ENCODE measurements at regions not wholly inside any gene's neighbourhood (a gene's known extent, or its start where the extent isn't known, plus 50 kb on each side); places are given as distances from the start of the nearest gene placed in this dataset.

DNA sequence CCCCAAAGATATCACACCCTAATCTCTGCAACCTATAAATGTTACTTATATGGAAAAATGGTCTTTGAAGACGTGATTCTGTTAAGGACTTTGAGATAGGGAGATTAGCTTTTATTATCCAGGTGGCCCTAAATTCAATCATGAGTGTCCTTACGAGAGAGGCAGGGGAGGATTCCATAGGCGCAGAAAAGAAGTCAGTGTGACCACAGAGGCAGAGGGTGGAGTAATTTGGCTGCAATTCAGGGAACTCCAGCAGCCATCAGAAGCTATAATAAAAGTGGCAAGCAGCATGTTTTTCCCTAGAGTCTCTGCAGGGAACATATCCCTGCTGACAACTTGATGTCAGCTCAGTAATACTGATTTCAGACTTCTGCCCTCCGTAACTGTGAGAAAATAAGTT, 315.2 kb upstream of the ROBO2 start:
- DNase-seq = no peak

DNA sequence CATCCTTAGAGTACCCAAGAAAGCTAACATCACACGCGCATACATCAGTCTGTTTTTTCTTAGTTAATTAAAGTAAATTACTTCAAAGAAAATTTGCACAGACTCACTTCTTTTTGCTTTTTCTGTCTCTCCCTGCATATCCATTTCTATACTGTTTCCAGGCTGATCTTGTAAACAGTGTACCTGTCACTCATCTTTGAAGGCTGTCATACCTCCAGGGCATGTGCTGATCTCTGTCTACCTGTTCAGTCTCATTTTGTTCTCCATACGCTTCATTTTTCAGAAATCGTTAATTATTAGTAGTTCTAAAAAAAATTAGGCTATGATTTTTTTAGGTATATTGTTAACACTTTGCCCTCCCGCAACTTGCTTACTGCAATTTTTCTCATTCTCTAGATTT, 313.9 kb upstream of the ROBO2 start:
- DNase-seq = no peak

DNA sequence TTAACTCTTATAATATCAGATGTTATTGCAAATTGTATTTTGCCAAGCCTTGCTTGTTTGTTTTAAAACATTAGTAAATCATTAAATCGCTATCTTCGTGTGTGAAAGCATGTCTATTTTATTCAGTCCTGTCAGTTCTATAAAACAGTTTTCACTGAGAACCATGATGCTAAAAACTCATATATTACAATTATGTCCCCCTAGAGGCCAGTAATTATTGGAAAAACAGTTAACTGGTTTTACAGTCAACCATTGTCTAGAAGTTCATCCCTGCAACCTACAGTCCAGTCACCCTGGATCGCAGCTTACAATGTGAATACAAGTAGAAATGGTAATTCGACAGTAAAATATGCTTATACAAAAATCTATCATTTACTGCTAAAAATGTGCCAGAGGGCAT, 311.5 kb upstream of the ROBO2 start:
- no peak for DNase-seq

DNA sequence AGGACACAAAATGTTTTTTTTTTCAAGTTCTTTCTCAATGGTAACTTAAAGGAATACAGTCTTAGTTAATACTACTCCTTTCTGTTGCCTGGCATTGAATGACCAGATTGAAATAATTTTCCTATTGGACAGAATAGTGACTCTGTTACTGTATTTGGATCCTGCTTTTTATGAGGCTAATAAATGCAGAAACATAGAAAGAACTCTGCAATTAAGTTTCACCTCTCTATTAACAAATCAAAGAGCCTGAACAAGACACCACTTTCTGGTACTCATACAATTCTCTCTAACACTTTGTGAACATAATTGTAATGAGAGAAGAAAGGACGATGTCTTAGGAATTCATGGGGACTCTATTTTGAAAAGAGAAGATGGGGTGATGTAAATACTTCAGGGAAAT, 308.4 kb upstream of the ROBO2 start:
- DNase-seq = no peak

DNA sequence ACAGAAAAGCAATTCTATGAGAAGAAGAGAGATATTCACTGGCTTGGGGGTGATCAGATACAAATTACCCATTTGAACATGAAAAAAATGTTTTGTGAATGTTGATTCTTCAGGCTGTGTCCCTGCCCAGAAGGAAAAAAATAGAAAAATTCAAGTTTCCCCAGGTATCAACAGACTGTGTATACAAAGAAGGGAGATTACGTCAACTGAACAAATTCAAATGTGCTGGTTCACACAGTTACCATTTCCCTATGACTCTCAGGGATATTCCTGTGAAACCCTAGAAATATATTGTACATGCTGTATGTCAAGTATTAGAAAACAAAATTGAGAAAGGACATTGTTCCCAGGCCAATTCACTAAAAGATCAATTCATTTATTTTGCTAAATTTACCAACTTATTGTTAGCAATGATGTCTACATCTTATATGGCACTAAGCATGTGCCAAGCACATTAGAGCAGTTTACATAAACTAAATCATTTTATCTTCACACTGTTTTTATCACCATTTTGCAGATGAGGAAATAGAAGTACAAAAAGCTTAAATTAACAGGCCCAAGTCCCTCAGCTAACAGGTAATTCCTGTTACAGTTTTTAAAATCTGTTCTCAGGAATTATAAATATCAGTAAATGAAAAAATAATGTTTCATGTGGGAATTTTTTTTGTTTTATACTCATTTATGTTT, 306.7 kb upstream of the ROBO2 start:
- DNase-seq = no peak

DNA sequence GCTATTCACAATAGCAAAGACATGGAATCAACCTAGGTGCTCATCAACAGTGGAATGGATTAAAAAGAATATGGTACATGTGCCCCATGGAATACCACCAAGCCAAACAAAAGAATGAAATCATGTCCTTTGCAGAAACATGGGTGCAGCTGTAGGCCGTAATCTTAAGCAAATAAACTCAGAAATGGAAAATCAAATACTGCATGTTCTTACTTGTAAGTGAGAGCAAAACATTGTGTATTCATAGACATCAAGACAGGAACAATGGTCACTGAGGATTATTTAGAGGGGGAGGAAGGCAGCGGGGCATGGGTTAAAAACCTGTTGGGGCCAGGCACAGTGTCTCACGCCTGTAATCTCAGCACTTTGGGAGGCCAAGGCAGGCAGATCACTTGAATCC, 304.7 kb upstream of the ROBO2 start:
- no peak for DNase-seq

DNA sequence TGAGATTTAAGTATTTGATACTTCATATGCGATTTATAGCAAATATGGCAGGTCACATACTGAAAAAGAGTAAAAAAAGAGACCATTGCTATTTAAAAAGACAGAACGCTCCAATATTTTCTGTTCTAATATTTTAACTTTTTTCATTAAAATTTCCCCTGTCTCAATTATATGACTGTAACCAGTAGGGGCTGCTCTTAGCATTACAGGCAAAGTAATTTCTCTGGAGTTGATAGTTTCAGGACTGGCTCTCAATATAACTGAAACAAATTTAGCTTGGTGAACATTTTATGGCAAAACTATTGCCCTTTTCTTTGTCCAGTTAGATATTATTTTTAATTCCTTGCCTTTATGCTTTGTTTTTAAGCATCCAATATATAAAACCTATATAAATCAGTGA, 286.3 kb upstream of the ROBO2 start:
- no peak for DNase-seq

DNA sequence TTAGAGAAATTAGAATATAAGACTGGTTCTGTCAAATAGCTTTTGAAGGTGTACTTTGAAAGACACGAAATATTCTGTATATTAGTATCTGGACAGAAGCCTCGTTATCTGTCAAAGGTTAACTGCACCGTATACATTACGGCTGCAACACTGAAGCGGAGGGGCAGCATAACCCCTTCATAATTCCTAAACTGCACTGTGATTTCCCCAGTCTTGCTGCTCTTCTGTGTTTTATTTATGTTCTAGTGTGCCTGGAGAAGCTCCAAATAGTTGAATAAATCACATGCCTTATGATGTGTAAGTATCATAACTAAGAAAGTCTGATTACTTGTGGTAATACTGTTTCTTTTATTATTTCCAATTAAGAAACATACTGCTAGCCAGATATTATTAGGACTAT, 285.7 kb upstream of the ROBO2 start:
- no peak for DNase-seq

DNA sequence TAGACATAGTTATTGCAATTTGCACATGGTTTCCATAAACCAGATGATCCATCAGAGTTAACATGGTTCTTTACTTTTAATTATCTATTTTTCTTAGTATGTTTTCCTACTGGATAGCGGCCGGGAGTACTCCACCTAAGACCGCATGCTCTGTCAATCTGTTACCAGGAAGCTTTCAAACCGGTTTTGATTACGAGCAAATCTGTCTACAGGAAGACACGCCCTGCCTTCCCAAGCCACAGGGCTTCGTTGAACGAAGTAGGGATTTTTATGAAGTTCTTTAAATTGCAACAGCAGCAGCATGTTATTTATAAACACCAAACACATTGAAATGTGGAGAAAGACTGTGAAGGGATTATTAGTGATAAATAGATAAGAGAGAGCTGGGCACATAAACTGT, 283.3 kb upstream of the ROBO2 start:
- DNase-seq = no peak

DNA sequence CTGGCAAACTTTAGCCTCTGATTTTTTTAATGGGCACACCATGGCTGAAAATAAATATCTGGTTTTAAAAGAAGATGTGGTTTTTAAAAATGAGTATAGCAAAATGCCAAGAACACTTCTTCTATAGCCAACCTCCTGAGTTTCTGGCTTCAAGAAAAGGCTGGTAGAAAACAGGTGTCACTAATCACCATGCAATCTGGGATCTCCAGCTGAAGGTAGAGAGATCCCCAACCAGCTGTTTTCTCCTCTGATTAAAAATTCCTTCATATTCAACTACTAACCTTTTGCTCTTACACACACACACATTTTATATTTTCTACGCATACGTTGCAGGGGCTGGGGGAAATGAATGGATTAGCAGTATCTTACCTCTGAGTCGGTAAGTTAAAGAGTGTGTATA, 279.6 kb upstream of the ROBO2 start:
- no peak for DNase-seq

DNA sequence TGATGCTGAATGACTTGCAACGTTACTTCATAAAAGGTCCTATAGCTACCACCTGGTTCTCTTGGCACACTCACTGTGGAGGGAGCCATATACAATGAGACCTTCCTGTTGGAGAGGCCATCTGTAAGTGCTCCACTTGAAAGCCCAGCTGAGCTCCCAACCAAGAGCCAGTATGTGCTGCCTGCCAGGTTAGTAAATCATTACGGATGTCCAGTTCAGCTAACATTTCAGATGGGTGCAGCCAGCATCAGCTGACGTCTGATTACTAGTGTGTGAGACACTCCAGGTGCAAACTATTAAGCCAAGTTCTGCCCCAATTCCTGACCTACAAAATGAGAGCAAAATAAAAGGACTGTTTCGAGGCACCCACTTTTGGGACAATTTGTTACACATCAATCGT, 274.4 kb upstream of the ROBO2 start:
- no peak for DNase-seq

DNA sequence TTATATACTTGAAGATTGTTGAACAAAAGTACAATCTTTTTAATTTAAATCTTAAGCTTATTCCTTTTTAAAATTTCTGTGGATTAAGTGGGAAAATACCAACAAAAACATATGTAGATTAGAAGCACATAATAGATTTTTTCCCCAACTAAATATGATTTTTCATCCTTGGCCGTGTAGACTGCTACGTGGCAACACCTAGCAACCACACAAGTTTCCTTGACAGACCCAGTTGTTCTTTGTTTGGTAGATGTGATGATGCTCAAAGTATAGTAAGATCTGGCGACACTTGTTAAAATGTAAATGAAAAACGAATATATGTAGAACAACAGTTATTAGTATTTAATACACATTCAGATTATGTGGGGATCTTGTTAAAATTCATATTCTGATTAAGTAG, 271.0 kb upstream of the ROBO2 start:
- DNase-seq = no peak

DNA sequence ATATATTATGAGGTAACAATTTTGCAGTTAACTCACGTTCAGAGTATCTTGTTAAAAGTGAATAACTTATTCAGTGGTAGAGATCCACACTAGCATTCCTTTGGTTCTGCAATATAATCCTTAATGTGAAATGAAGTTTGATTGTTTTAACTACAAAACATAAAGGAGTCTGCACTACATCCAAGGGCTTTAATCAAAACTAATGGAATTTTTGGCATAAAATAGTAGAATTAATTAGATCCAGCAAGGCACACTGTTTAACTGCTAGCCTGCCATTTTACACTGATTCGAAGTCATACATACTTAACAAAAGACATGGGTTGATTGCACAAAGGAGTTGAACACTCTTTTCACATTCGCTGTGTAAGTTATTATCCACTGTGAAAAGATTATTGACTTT, 263.0 kb upstream of the ROBO2 start:
- no peak for DNase-seq

DNA sequence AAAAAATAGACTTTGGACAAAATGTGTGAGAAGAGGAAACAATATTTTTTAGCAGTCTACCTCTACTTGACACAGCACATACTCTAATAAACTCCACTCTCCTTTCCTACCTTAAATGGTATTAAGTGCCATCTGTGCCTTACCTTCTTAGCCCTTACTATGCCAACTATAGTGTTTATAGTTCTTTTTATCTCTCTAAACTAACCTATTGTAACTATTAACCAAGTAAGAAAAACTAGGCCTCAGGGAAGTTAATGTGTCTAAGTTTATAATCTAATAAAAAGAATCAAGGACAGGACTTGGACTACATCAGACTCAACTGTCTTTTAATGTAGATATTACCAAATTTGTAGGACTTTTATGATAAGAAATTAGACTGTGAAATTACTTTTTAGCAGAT, 251.7 kb upstream of the ROBO2 start:
- DNase-seq = no peak

DNA sequence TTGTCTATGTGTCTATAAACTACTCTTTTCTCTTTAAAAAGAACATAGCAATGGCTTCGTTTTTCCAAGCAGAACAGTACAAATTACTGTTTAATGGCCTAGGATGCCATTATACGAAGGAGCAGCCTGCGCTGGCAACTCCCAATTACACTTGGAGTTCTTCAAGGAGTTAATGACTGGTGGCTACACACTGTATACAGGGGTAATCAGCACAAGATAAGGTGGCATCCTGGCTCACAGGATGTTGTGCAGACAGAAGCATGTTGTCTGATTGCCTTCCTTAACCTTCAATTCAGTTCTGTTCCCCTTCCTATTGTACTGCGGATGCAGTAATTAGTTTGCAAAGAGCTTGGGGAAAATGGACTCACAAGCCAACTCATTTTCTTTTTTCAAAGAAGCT, 250.7 kb upstream of the ROBO2 start:
- DNase-seq = no peak

DNA sequence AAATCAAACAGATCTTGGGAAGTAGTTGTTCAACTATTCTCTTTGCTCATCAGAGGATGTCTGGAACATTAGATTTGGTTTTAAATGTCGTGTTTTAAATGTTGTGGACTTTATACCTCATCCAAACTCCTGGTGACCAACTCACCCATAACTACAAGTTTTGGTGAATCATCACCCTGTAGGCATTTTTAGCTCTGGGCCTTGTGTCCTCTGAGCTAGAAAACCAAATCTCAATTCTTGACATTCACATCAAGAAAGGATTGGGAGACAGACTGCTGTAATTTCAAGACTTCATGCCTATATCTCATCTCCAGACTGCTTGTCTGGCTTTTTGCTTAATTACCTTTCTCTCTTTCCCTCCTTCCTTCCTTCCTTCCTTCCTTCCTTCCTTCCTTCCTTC, 228.5 kb upstream of the ROBO2 start:
- no peak for DNase-seq

DNA sequence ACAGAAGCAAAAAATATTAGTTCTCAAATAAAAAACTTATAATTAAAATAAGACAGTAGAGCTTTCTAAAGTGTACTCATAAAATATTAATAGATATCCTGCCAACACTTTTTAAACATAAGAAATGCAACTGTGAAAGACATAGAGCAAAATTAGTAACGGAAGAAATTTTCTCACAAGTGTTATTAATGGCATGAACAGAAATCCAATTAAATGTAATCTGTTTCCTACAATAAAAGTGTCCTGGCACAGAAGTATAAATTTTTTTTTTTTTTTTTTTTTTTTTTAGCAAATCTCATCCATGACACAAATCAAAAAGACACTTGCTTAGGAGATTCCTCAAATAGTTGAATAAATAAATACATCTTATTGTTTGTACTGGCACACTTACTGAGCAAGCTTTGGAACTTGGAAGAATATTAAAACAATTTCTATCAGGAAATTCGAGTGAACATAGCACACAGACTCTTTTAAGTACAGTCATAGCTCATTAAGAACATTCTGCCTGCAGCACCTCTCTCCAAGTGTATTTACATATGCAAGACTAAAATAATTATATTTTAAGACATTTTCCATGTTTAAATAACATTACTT, 227.2 kb upstream of the ROBO2 start:
- DNase-seq = no peak

DNA sequence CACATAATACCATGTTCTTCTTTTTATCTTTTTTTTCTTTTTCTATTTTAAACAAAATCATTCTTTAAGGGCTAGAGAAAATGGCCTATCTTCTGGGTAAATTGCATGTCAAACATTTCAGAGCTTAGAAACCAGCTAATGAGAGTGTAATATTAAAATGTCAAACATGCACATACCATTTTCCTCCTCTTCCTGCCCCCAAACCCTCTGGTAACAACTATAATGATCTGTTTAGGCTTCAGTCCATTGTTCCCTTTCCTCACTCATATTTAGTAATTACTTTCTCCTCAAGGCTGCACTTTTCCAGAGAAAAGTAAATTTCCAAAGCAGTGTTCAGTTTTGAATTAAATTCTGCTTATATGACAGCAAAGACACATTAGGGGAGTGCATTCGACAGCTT, 224.3 kb upstream of the ROBO2 start:
- no peak for DNase-seq

DNA sequence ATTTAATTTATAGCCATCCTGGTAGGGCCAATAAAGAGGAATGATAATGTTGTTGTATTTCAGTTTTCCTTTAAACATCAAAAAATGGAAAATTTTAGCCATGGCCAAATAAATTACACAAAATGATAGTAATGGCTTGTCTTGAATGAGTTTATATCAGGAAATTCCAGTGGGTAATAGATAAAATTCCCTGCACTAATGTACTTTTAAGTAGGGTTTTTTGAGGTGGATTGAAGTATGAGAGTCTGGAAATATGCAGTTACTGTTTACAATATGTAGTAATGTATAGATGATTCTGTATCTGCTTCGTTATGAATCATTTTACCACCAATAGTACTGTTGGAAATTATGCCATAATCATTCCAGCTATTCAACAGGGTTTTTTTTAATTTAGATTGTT, 219.4 kb upstream of the ROBO2 start:
- no peak for DNase-seq

DNA sequence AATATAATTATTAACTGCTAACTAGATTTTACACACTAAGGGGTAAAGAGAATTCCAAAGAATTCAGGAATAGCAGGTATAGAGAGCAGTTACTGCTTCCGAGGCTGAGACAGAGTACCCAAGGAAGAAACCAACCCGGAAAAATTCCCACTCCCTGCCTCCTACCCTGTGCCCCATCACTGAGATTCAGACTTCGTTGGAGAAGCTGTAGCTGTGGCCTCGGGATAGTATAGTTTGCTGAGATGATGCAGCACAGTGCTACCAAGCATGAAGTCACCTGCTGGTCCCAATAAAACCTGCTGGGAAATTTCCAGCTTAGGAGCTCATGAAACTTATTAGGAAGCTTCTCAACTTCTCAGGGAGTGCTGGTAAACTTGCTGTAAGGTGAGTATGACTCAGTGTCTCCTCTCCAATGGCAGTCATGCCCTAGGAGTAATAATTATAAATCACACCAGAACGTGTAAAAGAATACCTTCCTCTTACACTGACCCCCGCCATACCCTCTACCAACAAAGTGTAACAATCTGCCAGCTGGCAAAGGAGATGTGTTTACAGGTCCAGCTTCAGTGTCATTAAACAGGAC, 215.2 kb upstream of the ROBO2 start:
- no peak for DNase-seq

DNA sequence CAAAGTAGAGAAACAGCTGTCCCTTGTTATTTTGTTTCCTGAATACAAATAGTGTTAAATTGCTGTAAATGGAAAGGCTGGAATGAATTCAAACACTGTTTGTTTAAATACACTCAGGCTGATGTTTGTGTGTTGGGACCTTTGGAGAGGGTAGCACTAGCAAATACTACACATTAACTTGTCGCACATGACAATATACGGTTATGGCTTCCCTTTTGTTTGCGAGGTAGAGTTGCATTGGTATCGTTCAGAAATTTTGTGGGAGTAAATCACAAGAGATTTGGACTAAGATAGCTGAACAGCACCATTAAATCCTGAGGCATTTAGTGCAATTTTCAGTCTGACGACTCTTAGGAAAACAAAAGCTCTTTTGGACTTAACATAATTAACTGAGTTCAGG, 213.0 kb upstream of the ROBO2 start:
- no peak for DNase-seq

DNA sequence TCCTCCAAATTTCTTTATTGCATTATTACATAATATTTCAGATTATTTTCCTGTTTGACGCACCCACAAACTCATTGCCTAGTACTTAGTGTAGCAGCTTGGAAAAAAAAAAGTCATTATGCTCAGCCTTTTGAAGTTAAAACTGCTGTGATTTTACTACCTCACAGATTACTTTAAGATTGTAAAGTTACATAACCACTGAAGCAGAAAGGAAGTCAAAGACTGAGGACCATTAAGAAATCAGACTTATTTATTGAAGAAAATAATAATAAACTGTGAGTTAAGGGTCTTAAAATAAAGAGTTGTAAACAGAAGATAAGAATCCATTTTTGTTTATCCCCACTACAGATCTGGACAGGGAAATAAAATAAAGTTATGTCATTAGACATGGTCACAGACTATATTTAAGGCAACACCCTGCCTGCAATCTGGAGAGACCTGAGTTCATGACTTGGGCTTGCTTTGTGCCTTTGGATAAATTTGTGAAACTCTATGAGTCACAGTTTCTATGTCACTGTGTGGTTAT, 212.1 kb upstream of the ROBO2 start:
- no peak for DNase-seq

DNA sequence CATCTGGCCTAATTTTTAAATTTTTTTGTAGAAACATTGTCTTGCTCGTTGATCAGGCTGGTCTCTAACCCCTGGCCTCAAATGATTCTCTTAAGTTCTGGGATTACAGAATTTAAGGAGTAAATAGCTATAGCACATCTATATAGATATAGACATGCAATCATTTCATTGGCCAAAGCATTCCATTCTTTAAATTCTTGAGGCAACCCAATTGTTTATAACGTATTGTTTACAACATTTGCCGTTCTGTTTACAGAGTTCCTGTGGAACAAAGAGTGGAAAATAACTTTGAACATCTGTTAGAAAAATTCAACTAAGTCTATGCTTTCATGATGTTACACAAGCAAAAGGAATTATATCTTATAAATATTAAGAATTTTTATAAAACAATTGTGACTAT, 205.2 kb upstream of the ROBO2 start:
- DNase-seq = no peak

DNA sequence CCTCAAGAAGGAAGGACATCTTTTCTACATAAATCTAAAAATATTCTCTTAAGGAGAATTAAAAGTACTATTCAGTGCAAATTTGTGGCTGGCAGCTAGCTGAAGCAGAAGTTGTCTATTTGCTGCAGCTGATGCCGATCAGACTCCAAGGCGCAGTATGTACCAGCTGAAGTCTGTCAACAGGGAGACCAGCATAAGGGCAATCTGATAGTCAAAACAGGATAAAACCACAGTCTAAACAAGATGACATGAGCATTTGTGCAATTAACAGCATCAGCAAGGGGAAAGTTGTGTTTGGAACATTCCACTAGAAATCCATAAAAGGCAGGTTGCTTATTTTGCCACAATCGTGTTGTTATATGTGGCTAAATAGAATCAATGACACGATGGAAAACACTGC, 198.2 kb upstream of the ROBO2 start:
- no peak for DNase-seq

DNA sequence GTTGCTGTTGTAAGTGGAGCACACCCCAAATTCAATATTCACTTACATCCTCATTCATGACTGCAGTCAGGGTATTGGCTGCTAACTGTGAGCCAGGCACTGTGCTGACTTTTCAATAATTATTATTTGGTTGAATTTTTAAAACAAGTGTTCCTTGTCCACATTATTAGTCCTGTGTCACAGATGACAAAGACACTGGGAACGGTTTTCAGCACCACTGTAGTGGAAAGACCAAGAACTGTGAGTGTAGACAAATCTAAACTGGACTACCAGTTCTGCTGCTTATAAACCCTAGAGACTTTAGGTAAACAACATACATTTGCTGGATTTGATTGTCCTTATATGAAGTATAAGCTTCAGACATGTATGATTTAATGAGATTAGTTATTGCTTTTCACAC, 197.7 kb upstream of the ROBO2 start:
- DNase-seq = no peak

Measured in inflammatory macrophage treated with lipopolysaccharide for 1 hour (primary cell).